ENCODE measurements at regions not wholly inside any gene's neighbourhood (a gene's known extent, or its start where the extent isn't known, plus 50 kb on each side); places are given as distances from the start of the nearest gene placed in this dataset.
A peak's percentile ranks its signal among the peaks of the same experiment; 100 is the strongest.

- DNase-seq = no peak
Measured at GRCh38 chr9:107213080-107213479, 70.0 kb upstream of the RAD23B start.

GRCh38 chr9:107213561-107214028, 69.5 kb upstream of the RAD23B start:
- no peak for DNase-seq

DNA sequence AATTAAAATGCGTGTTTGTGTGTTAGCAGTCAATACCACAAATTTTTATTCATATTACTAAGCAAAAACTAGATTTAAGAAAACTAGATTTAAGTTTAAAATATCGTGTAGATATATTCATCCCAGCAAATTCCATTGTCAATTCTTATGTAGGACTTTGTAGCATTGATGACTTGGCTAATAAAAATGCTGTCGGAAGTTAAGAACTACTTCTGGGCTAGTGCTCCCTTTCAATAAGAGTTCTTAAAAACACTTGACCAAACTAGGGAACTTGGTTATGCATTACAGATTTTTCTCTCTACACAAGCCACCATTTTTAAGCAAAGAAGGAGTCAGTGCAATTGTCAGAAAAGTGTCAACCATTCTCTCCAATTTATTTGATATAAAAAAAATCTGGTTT, 68.7 kb upstream of the RAD23B start:
- DNase-seq = no peak

- DNase-seq = no peak
Measured at GRCh38 chr9:107214915-107215314, 68.2 kb upstream of the RAD23B start.

GRCh38 chr9:107215381-107215780, 67.7 kb upstream of the RAD23B start:
- DNase-seq = no peak

- DNase-seq = no peak
Measured at GRCh38 chr9:107216329-107216728, 66.8 kb upstream of the RAD23B start.

DNA sequence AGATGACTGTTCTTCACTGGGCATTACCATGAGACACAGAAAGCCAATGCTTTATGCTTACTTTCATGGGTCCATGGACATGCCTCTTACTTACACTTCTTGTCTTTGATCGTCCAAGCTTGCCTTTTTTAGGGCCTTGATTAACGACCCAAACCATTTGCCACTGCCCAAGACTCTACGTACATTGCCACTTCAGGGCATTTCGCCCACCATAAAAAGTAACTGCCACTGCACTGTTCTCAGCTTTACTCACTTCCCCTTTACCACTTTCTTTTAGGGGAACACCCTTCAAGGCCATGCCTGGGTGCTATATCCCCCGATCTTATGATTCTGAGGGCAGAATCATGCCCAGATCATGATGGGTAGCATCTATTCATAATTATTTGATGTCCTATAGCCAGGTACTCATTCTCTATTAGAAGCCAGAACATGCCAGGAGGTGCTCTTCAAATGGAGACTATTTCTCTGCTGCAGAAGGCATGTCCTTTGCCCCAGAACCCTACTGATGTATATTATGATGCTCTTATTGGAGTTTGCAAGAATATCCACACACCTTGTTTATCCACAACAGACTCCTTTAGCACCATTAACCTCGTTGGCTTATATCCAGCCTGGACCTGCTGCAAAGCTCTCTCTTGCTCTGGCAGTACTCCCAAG, 64.1 kb upstream of the RAD23B start:
- no peak for DNase-seq

DNA sequence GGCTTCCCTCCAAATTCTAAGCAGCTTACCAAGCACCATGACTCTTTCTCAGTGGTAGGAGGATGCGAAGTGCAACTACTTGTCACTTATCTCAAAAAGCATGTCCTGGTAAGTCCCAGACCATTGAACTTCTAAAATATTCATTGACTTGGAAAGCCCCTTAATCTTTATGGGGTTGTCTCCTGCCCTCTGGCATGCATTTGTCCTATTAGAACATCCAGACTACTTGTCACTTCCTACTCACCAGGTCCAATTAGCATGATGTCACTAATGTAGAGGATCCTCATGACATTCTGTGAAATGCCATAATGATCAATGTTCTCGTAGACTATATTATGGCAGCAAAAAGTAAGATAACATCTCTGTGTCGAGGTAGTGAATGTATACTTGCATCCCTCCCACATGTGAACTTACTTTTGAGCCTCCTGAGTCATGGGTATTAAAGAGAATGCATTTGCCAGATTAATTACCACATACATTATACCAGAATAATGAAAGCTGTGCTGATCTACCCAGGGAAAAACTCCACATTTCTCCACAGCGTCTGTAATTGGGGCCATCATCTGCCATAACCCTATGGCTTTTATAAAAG, 63.5 kb upstream of the RAD23B start:
- no peak for DNase-seq

GRCh38 chr9:107221321-107221720, 61.8 kb upstream of the RAD23B start:
- no peak for DNase-seq

DNA sequence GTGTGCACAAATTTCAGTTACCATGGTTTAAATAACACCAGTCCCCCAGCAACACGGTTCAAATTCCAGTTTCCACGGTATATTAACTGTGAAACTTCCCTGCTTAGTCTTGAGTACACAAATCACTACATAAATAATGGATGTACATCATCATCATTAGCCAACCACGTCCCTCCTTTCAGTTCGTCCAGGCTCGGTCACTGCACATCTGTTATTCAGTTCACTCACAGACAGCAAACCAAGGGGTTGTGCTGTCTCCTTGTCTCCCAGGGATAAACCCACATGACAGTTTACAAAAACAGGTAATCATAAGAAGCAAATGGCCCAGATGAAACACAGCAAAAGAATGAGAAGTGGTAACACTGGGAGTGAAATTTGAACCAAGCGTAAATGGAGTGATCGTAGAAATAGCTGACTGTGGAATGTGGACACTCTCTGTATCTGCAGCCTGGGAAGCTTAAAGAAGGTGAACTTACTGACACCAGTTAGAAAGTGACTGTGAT, 61.0 kb upstream of the RAD23B start:
- DNase-seq = no peak

GRCh38 chr9:107223381-107223780, 59.7 kb upstream of the RAD23B start:
- no peak for DNase-seq

- DNase-seq = peak in 1 of 2 experiments; percentile 10
Measured at GRCh38 chr9:107224252-107224651, 58.8 kb upstream of the RAD23B start.

DNA sequence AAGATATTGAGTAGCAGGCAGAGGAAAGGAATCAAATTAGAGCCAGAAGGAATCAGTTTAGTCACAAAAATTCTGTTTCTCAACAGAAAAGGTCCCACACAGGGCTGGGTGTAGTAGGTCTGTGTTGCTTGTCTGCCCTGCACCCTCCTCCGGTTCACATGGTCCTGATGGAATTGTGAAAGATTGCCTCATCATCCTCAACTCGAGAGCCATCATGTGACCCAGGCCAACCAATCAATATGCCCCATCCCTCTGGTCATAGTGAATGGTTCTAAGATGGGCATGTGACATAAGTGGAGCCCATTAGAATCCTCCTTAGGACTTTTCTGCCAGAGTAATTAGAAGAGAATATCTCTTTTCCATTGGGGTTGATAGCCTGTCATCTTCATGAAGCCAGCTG, 56.7 kb upstream of the RAD23B start:
- no peak for DNase-seq

DNA sequence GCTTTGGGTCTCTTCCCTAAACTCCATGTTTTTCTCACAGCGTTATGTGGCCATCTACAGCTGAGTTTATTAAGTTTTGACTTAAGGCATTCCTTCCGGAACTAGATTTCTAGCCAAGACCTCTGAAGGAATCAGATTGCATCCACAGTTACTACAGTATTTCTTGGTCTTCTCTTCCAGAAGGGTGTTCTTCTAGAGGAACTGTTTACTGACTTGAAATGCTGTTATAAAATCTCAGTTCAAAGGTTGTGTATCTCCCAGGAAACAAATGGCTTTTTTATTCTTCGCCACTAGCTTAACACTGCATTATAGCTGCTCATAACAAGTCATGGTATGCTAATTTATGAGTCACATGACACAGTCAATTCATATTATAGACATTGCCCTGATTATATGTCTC, 55.3 kb upstream of the RAD23B start:
- DNase-seq = peak in 1 of 2 experiments; percentile 63

GRCh38 chr9:107228496-107229039, 54.5 kb upstream of the RAD23B start:
- peak; percentile 93 to 97 for DNase-seq

GRCh38 chr9:107229241-107229741, 53.8 kb upstream of the RAD23B start:
- DNase-seq = peak in 1 of 2 experiments; percentile 39
